Right lobe of liver (tissue), 4 donors: ENCODE measurements at regions not wholly inside any gene's neighbourhood (a gene's known extent, or its start where the extent isn't known, plus 50 kb on each side); places are given as distances from the start of the nearest gene placed in this dataset.

Source experiments
- CTCF ChIP-seq, 4 donors: fragments of 200-600 bp in 3 of 4; fragments of 450-650 bp in 1 of 4; IDR thresholded peaks; one replicate each; pipeline versions ENCODE4 v1.5.1 to v1.8.0; 2016 to 2022; ENCODE audit warnings: antibody characterized with exemption in 4 of 4, mild to moderate bottlenecking in 2 of 4
- POLR2A ChIP-seq: fragments of 450-650 bp; IDR thresholded peaks from one replicate; pipeline ENCODE4 v1.6.1; 2017; ENCODE audit warnings: antibody characterized with exemption, mild to moderate bottlenecking
- donor health status: DM: no; HTN: no; CAD: no.
- donor health status: DM: no; HTN: no; CAD: no.
- donor health status: DM: no; HTN: yes; CAD: no.

GRCh38 chr15:24880663-24881062 is 74.1 kb upstream of the SNRPN start:
- TF ChIP-seq CTCF (IDR thresholded peaks at IDR 0.05) (no peak), POLR2A (no peak)
